SK-N-SH treated with all-trans-retinoic acid at 6 μM for 48 hours (cell line): ENCODE measurements at regions not wholly inside any gene's neighbourhood (a gene's known extent, or its start where the extent isn't known, plus 50 kb on each side); places are given as distances from the start of the nearest gene placed in this dataset.

Source experiments
- ARNTL ChIP-seq: fragments of 450-650 bp; formaldehyde crosslinking; IDR thresholded peaks from 2 replicates; pipeline ENCODE4 v1.5.0; 2020; ENCODE audit warnings: low read depth, mild to moderate bottlenecking, moderate library complexity, borderline replicate concordance
- GLIS3 ChIP-seq: fragments of 250-450 bp; sonication (Bioruptor Pico); IDR thresholded peaks from 2 replicates; pipeline ENCODE4 v1.5.0; 2020; ENCODE audit warnings: mild to moderate bottlenecking, moderate library complexity
- PPARA ChIP-seq: fragments of 250-450 bp; sonication (Bioruptor Pico); IDR thresholded peaks from 2 replicates; pipeline ENCODE4 v1.5.0; 2020; ENCODE audit warnings: mild to moderate bottlenecking, borderline replicate concordance
- RARB ChIP-seq: fragments of 250-450 bp; sonication (Bioruptor Pico); IDR thresholded peaks from 2 replicates; pipeline ENCODE4 v1.8.0; 2021; ENCODE audit warnings: mild to moderate bottlenecking, moderate library complexity
- TCF4 ChIP-seq: fragments of 250-450 bp; sonication (Bioruptor Pico); IDR thresholded peaks from 2 replicates; pipeline ENCODE4 v1.8.0; 2021; ENCODE audit warnings: mild to moderate bottlenecking, moderate library complexity, borderline replicate concordance
- ZFP3 ChIP-seq: fragments of 250-450 bp; sonication (Bioruptor Pico); IDR thresholded peaks from 2 replicates; pipeline ENCODE4 v1.5.0; 2020; ENCODE audit warnings: mild to moderate bottlenecking, moderate library complexity
- ZNF70 ChIP-seq: fragments of 450-650 bp; formaldehyde crosslinking; IDR thresholded peaks from 2 replicates; pipeline ENCODE4 v1.5.0; 2020; ENCODE audit warnings: mild to moderate bottlenecking, moderate library complexity
- ZNF8 ChIP-seq: fragments of 450-650 bp; formaldehyde crosslinking; IDR thresholded peaks from 2 replicates; pipeline ENCODE4 v1.5.0; 2020; ENCODE audit warnings: mild to moderate bottlenecking, moderate library complexity
- TF ChIP-seq, protein P1 (sequence below): fragments of 250-450 bp; sonication (Bioruptor Pico); IDR thresholded peaks from 2 replicates; pipeline ENCODE4 v1.5.1; 2021; ENCODE audit warnings: mild to moderate bottlenecking, moderate library complexity
- TF ChIP-seq, protein P2 (sequence below): fragments of 250-450 bp; sonication (Bioruptor Pico); IDR thresholded peaks from 2 replicates; pipeline ENCODE4 v1.8.0; 2020; ENCODE audit warnings: mild to moderate bottlenecking, moderate library complexity, borderline replicate concordance
- TF ChIP-seq, protein P3 (sequence below): fragments of 250-450 bp; sonication (Bioruptor Pico); IDR thresholded peaks from 2 replicates; pipeline ENCODE4 v1.5.0; 2020; ENCODE audit warnings: mild to moderate bottlenecking, moderate library complexity

DNA sequence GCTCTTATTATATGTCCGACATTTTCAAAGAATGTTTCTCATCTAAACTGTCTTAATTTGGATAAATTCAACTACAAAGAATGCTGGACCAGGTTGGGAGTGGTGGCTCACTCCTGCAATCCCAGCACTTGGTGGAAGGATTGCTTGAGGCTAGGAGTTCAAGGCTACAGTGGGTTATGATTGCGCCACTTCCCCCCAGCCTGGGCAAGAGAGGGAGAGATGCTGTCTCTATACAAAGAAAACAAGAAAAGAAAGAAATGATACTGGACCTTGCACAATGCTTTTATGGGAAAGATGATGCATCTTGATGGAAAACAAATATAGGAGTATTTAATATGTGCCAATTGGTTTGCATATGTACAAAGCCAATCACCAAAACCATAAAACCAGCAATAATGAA lies 296.7 kb downstream of the LPIN1 start:
- no peak for TF ChIP-seq GLIS3 (CRISPR knock-in tag)
- TF ChIP-seq, protein P1, sequence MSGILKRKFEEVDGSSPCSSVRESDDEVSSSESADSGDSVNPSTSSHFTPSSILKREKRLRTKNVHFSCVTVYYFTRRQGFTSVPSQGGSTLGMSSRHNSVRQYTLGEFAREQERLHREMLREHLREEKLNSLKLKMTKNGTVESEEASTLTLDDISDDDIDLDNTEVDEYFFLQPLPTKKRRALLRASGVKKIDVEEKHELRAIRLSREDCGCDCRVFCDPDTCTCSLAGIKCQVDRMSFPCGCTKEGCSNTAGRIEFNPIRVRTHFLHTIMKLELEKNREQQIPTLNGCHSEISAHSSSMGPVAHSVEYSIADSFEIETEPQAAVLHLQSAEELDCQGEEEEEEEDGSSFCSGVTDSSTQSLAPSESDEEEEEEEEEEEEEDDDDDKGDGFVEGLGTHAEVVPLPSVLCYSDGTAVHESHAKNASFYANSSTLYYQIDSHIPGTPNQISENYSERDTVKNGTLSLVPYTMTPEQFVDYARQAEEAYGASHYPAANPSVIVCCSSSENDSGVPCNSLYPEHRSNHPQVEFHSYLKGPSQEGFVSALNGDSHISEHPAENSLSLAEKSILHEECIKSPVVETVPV (CRISPR knock-in tag) = no peak
- TF ChIP-seq, protein P2, sequence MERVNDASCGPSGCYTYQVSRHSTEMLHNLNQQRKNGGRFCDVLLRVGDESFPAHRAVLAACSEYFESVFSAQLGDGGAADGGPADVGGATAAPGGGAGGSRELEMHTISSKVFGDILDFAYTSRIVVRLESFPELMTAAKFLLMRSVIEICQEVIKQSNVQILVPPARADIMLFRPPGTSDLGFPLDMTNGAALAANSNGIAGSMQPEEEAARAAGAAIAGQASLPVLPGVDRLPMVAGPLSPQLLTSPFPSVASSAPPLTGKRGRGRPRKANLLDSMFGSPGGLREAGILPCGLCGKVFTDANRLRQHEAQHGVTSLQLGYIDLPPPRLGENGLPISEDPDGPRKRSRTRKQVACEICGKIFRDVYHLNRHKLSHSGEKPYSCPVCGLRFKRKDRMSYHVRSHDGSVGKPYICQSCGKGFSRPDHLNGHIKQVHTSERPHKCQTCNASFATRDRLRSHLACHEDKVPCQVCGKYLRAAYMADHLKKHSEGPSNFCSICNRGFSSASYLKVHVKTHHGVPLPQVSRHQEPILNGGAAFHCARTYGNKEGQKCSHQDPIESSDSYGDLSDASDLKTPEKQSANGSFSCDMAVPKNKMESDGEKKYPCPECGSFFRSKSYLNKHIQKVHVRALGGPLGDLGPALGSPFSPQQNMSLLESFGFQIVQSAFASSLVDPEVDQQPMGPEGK (CRISPR knock-in tag) = no peak
- TF ChIP-seq ZNF8 = no peak
- no peak for TF ChIP-seq TCF4 (CRISPR knock-in tag)
- no peak for TF ChIP-seq RARB (CRISPR knock-in tag)
- TF ChIP-seq, protein P3, sequence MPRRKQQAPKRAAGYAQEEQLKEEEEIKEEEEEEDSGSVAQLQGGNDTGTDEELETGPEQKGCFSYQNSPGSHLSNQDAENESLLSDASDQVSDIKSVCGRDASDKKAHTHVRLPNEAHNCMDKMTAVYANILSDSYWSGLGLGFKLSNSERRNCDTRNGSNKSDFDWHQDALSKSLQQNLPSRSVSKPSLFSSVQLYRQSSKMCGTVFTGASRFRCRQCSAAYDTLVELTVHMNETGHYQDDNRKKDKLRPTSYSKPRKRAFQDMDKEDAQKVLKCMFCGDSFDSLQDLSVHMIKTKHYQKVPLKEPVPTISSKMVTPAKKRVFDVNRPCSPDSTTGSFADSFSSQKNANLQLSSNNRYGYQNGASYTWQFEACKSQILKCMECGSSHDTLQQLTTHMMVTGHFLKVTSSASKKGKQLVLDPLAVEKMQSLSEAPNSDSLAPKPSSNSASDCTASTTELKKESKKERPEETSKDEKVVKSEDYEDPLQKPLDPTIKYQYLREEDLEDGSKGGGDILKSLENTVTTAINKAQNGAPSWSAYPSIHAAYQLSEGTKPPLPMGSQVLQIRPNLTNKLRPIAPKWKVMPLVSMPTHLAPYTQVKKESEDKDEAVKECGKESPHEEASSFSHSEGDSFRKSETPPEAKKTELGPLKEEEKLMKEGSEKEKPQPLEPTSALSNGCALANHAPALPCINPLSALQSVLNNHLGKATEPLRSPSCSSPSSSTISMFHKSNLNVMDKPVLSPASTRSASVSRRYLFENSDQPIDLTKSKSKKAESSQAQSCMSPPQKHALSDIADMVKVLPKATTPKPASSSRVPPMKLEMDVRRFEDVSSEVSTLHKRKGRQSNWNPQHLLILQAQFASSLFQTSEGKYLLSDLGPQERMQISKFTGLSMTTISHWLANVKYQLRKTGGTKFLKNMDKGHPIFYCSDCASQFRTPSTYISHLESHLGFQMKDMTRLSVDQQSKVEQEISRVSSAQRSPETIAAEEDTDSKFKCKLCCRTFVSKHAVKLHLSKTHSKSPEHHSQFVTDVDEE (CRISPR knock-in tag) = no peak
- no peak for TF ChIP-seq ARNTL (CRISPR knock-in tag)
- TF ChIP-seq PPARA = no peak
- TF ChIP-seq ZNF70 = no peak
- TF ChIP-seq ZFP3 (CRISPR knock-in tag) = no peak
